ENCODE measurements at regions not wholly inside any gene's neighbourhood (a gene's known extent, or its start where the extent isn't known, plus 50 kb on each side); places are given as distances from the start of the nearest gene placed in this dataset.

DNA sequence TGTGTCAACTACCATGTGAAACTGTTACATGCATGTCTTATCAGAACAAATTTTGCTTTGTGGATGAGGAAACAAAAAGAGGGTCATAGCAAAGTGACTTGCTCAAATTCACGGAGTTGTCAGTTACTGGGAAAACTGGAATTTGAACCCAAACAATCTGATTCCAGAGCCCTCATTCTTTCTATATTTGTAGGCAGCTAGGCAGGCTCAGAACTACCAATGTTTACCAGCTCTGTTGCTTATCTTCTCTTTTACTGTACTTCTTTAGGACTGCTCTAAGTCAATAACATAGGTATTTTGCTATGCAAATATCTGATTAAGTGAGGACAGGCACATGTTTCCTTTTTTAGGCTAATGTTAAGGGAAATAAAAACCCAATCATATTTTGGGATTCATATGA is 450.5 kb downstream of the ZPLD1 start:
- TF ChIP-seq, protein P1, sequence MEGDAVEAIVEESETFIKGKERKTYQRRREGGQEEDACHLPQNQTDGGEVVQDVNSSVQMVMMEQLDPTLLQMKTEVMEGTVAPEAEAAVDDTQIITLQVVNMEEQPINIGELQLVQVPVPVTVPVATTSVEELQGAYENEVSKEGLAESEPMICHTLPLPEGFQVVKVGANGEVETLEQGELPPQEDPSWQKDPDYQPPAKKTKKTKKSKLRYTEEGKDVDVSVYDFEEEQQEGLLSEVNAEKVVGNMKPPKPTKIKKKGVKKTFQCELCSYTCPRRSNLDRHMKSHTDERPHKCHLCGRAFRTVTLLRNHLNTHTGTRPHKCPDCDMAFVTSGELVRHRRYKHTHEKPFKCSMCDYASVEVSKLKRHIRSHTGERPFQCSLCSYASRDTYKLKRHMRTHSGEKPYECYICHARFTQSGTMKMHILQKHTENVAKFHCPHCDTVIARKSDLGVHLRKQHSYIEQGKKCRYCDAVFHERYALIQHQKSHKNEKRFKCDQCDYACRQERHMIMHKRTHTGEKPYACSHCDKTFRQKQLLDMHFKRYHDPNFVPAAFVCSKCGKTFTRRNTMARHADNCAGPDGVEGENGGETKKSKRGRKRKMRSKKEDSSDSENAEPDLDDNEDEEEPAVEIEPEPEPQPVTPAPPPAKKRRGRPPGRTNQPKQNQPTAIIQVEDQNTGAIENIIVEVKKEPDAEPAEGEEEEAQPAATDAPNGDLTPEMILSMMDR (IDR thresholded peaks at IDR 0.05) = no peak
- no peak for TF ChIP-seq POLR2A (IDR thresholded peaks at IDR 0.05)
- no peak for DNase-seq

DNA sequence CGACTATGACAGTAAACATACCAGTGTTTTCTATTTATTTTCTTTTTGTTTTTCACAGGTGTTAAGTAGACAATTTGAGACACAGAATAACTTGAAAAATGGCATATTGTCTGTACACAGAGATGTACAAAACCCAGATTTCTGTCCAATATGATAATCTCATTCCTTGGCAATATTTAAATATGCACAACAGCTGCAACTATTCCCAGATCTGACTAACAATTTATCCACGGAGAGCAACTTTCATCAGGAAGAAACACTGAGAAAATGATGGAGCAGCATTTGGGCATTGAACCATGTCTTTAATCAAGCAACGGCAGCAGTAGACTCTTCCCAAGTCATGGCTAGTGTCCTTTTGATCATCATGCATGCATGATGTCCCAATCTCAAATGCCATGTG is 452.6 kb downstream of the ZPLD1 start:
- intact Hi-C loops (cut with DNase I; ENCODE audit: low total_unique reads) = no loop called here
- Histone ChIP-seq H3K36me3 (no peaks in the 10 kb centered on the region), H3K4me1 (no peaks in the 10 kb centered on the region), H3K9me3 (no peaks in the 10 kb centered on the region), H3K27me3 (no peaks in the 10 kb centered on the region), H3K4me3 (no peak overlapping the region), H3K27ac (no peak overlapping the region)
- DNase-seq = no peak
- TF ChIP-seq, protein P1 (IDR thresholded peaks at IDR 0.05) = no peak
- no peak for TF ChIP-seq POLR2A (IDR thresholded peaks at IDR 0.05)

More for the DNA sequence above, 450.5 kb downstream of the ZPLD1 start:
- intact Hi-C loops (cut with DNase I; ENCODE audit: low total_unique reads) = no loop called here
- Histone ChIP-seq H3K27me3 (no peaks in the 10 kb centered on the region), H3K36me3 (no peaks in the 10 kb centered on the region), H3K27ac (no peak overlapping the region), H3K9me3 (no peaks in the 10 kb centered on the region), H3K4me3 (no peak overlapping the region), H3K4me1 (no peaks in the 10 kb centered on the region)

DNA sequence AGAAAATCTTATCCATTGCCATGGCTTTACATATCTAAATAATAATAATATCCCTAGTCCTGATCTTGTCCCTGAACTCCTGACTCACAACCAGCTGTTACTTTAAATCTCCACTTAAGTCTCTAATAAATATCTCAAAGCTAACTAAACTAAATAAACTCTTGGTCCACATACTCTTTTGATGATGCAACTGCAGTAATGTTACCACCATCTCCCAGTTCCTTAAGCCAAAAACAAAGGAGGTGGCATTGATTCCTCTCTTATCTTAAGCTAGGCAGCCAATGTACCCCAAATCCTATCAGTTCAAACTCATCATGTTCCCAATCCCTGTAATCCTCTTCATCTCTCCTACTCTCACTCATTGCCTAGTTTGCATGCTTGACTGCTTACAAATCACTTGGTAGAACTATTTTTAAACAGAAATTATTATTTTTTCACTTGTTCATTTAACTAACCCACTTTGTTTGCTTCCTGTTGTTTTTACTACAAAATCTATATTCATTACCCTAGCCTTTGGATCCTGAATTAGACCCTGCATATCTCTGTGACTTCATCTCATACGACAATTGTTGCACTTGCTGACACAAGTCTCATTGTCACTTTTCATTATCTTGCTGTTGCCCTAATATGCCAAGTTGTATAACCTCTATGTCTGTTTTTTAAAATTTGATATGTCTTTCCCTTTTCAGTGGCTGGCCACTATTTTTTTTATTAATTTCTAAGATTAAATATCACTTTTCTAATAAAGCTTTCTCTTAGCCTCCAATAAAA is 462.2 kb downstream of the ZPLD1 start:
- H3K4me3 ChIP-seq = no peak overlapping the region
- H3K36me3 ChIP-seq = no peaks in the 10 kb centered on the region
- H3K4me1 ChIP-seq = no peaks in the 10 kb centered on the region
- no peak for DNase-seq
- intact Hi-C loops (cut with DNase I; ENCODE audit: low total_unique reads) = no loop called here
- no peak for TF ChIP-seq POLR2A (IDR thresholded peaks at IDR 0.05)
- TF ChIP-seq, protein P1 (IDR thresholded peaks at IDR 0.05) = no peak
- H3K27ac ChIP-seq = no peak overlapping the region
- no peaks in the 10 kb centered on the region for H3K9me3 ChIP-seq
- H3K27me3 ChIP-seq = no peaks in the 10 kb centered on the region

DNA sequence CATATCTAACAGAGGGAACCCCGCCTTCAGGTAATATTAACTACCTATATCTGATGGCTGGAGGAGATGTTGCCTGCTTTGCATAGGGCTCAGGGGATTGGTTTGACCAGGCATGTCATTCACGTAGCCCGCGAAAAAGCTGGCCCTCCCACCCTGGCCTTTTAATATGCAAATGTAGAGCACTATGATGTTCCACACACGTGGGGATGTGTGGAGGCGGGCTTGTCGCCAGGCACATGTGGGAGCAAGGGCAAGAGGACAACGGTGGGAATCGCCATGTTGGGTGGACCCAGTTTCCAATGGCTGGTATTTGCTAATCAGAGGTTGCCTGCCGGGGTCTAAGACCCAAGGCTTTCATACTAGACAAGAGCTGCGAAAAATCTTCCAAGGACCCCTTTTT is 469.8 kb downstream of the ZPLD1 start:
- intact Hi-C loops (cut with DNase I; ENCODE audit: low total_unique reads) = no loop called here
- TF ChIP-seq, protein P1 (IDR thresholded peaks at IDR 0.05) = no peak
- no peak for TF ChIP-seq POLR2A (IDR thresholded peaks at IDR 0.05)
- Histone ChIP-seq H3K27ac (no peak overlapping the region), H3K4me3 (no peak overlapping the region), H3K36me3 (no peaks in the 10 kb centered on the region), H3K27me3 (no peaks in the 10 kb centered on the region), H3K4me1 (no peaks in the 10 kb centered on the region), H3K9me3 (no peaks in the 10 kb centered on the region)
- no peak for DNase-seq

DNA sequence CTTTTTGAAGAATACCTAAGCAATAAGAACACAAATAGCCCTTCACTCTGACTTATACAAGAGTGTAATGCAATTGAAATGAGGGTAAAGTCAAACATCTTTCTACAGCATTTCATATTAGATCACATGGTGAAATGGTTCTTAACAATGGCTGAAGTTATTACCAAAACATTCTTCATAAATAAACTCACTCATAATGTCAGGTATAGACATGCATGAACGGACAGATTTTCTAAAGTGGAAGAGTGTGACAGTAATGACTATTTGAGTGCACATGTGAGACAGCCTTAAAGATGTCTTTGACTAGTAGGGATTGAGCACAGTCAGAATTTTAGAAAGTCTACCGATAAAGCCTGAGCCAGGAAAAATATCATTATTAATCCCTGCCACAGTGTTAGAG is 471.0 kb downstream of the ZPLD1 start:
- Histone ChIP-seq H3K27me3 (no peaks in the 10 kb centered on the region), H3K9me3 (no peaks in the 10 kb centered on the region), H3K27ac (no peak overlapping the region), H3K4me3 (no peak overlapping the region), H3K36me3 (no peaks in the 10 kb centered on the region), H3K4me1 (no peaks in the 10 kb centered on the region)
- intact Hi-C loops (cut with DNase I; ENCODE audit: low total_unique reads) = no loop called here
- no peak for DNase-seq
- no peak for TF ChIP-seq POLR2A (IDR thresholded peaks at IDR 0.05)
- TF ChIP-seq, protein P1 (IDR thresholded peaks at IDR 0.05) = no peak
